Upper lobe of left lung (tissue), 4 donors: ENCODE measurements at regions not wholly inside any gene's neighbourhood (a gene's known extent, or its start where the extent isn't known, plus 50 kb on each side); places are given as distances from the start of the nearest gene placed in this dataset.

Experiments
- CTCF ChIP-seq, 6 experiments: fragments of 450-650 bp in 4 of 6; fragments of 200-600 bp in 2 of 6; sonication (generic) in 2 of 6; IDR thresholded peaks; one replicate each; pipeline ENCODE4 v1.5.1; 2016 to 2019; ENCODE audit warnings: antibody characterized with exemption in 6 of 6
- POLR2A ChIP-seq, 4 donors: fragments of 450-650 bp; IDR thresholded peaks; one replicate each; pipeline ENCODE4 v1.5.1; 2016 to 2017; ENCODE audit warnings: antibody characterized with exemption in 4 of 4, mild to moderate bottlenecking in 2 of 4
- POLR2AphosphoS5 ChIP-seq, 2 donors: sonication (generic); formaldehyde crosslinking; IDR thresholded peaks; one replicate each; pipeline ENCODE4 v1.5.1; 2017; ENCODE audit warnings: antibody characterized with exemption in 2 of 2

GRCh38 chr3:13233487-13234485 is 160.6 kb upstream of the IQSEC1 start:
- TF ChIP-seq CTCF (IDR thresholded peaks at IDR 0.05) = no peak
- no peak for TF ChIP-seq POLR2A (IDR thresholded peaks at IDR 0.05)
- no peak for TF ChIP-seq POLR2AphosphoS5 (IDR thresholded peaks at IDR 0.05)
